Gastrocnemius medialis (tissue), 4 donors: ENCODE measurements at regions not wholly inside any gene's neighbourhood (a gene's known extent, or its start where the extent isn't known, plus 50 kb on each side); places are given as distances from the start of the nearest gene placed in this dataset.

Experiments
- ATAC-seq, 2 donors: fragments of 150-250 bp; one replicate each; pipeline ENCODE4 v1.9.1; 2016
- DNase-seq, 2 donors: peaks; one replicate each; pipeline ENCODE4 v3.0.0-alpha.2; 2019
- H3K27ac ChIP-seq, 4 donors: fragments of 200-600 bp; sonication (generic); 1 replicate in 1 of 4; 2 replicates in 3 of 4; pipeline ENCODE4 v1.5.1; 2016 to 2018; ENCODE audit warnings: mild to moderate bottlenecking in 2 of 4, moderate library complexity in 1 of 4
- H3K27me3 ChIP-seq, 3 donors: fragments of 200-600 bp; sonication (generic) in 2 of 3; 1 replicate in 1 of 3; 2 replicates in 2 of 3; pipeline versions ENCODE4 v1.5.1 to v1.6.0; 2016 to 2019; ENCODE audit warnings: mild to moderate bottlenecking in 1 of 3, moderate library complexity in 1 of 3
- H3K36me3 ChIP-seq, 2 donors: fragments of 200-600 bp; sonication (generic) in 1 of 2; one replicate each; pipeline ENCODE4 v1.5.1; 2017 to 2018
- H3K4me1 ChIP-seq, 2 donors: fragments of 200-600 bp; sonication (generic) in 1 of 2; one replicate each; pipeline ENCODE4 v1.5.1; 2016 to 2017; ENCODE audit warnings: mild to moderate bottlenecking in 2 of 2
- H3K4me3 ChIP-seq, 4 donors: fragments of 200-600 bp; sonication (generic) in 3 of 4; 1 replicate in 1 of 4; 2 replicates in 3 of 4; pipeline ENCODE4 v1.5.1; 2016 to 2019; ENCODE audit warnings: mild to moderate bottlenecking in 2 of 4
- H3K9me3 ChIP-seq, 3 donors: fragments of 200-600 bp; sonication (generic) in 2 of 3; 1 replicate in 1 of 3; 2 replicates in 2 of 3; pipeline ENCODE4 v1.5.1; 2016 to 2019
- POLR2A ChIP-seq, 2 donors: fragments of 450-650 bp; IDR thresholded peaks; one replicate each; pipeline ENCODE4 v1.6.1; 2017; ENCODE audit warnings: antibody characterized with exemption in 2 of 2, mild to moderate bottlenecking in 2 of 2, moderate library complexity in 2 of 2
- in situ Hi-C, 4 donors: fragments of 200-750 bp; cut with MboI; loops; one replicate each; pipeline versions ENCODE4 v1.15.0 to v1.8.0; 2017; ENCODE audit warnings: low sequenced_read_pairs in 4 of 4
- intact Hi-C: fragments of 100-400 bp; cut with DNase I; formaldehyde crosslinking; loops from one replicate; pipeline ENCODE4 v1.15.1; 2023; ENCODE audit warnings: low total_unique reads
- TF ChIP-seq, protein P1 (sequence below), 5 experiments: fragments of 450-650 bp in 3 of 5; fragments of 200-600 bp in 2 of 5; sonication (generic) in 2 of 5; IDR thresholded peaks in 4 of 5; conservative IDR thresholded peaks in 1 of 5; 1 replicate in 4 of 5; 2 replicates in 1 of 5; pipeline ENCODE4 v1.5.1; 2016 to 2019; ENCODE audit warnings: antibody characterized with exemption in 5 of 5, mild to moderate bottlenecking in 3 of 5, moderate library complexity in 3 of 5

DNA sequence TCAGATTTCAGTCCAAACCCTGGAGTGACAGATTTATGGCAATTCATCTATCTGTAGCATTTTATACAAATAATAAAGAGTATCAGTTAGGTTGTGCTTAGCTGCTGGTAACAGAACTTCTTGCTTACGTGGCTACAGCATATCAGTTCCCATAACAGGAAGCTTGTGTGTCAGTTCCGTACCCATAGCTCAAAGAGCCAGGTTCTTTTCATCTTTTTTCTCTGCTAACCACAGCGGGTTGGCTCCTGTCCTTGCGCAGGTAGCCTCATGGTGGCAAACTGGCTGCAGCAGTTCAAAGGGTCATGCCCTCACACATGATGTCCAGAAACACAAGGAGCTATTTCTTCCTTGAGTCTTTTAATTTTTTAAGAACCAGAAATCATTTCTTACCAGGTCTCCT is 1041.8 kb downstream of the GATA3 start:
- Histone ChIP-seq H3K4me3 (no peak overlapping the region), H3K9me3 (no peaks in the 10 kb centered on the region), H3K4me1 (no peaks in the 10 kb centered on the region), H3K27me3 (no peaks in the 10 kb centered on the region), H3K36me3 (no peaks in the 10 kb centered on the region), H3K27ac (no peak overlapping the region)
- in situ Hi-C loops (no loop called here), intact Hi-C loops (no loop called here)
- TF ChIP-seq POLR2A (IDR thresholded peaks at IDR 0.05): no peak
- TF ChIP-seq, protein P1, sequence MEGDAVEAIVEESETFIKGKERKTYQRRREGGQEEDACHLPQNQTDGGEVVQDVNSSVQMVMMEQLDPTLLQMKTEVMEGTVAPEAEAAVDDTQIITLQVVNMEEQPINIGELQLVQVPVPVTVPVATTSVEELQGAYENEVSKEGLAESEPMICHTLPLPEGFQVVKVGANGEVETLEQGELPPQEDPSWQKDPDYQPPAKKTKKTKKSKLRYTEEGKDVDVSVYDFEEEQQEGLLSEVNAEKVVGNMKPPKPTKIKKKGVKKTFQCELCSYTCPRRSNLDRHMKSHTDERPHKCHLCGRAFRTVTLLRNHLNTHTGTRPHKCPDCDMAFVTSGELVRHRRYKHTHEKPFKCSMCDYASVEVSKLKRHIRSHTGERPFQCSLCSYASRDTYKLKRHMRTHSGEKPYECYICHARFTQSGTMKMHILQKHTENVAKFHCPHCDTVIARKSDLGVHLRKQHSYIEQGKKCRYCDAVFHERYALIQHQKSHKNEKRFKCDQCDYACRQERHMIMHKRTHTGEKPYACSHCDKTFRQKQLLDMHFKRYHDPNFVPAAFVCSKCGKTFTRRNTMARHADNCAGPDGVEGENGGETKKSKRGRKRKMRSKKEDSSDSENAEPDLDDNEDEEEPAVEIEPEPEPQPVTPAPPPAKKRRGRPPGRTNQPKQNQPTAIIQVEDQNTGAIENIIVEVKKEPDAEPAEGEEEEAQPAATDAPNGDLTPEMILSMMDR (IDR thresholded peaks at IDR 0.05 in 4 of 5, conservative IDR thresholded peaks at IDR 0.05 in 1 of 5): no peak
- DNase-seq (no peak), ATAC-seq (no peak)

DNA sequence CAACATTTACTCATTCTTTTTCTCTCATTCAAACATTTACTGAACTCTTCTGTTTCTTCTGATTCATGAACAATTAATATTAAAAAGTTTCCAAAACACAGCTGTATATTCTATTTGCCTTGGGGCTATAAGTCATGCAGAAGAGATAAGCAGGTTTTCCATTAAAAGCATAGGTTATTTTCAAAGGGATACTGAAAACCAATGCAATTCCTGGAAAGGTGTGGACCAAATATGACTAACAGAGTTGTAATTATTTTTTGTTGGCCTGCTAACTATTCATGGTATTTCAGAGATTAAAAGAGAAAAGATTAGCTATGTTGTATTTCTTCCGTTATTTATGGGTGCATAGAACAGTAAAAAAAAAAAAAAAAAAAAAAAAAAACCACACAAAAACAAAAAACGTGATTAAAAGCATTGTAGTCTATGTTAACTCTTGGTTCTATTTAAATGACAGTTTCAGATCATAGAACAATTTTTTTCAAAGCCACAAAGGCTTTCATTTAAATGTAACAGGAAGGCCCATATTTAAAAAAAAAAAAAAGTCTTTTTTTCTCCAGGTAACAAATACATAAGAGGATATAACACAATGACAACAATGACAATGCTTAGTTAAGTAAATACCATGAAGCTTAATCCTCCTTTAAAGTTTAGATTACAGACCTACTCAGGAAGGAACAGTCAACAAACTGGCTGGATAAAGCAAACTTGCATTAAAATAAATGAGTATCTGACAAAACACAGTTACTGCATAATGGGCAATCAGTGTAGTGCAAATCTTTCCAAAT is 1042.9 kb downstream of the GATA3 start:
- intact Hi-C loops: no loop called here
- Histone ChIP-seq H3K9me3 (no peaks in the 10 kb centered on the region), H3K36me3 (no peaks in the 10 kb centered on the region), H3K4me1 (no peaks in the 10 kb centered on the region), H3K27me3 (no peaks in the 10 kb centered on the region), H3K4me3 (no peak overlapping the region), H3K27ac (no peak overlapping the region)
- in situ Hi-C loops: no loop called here
- DNase-seq (no peak), ATAC-seq (no peak)
- TF ChIP-seq, protein P1 (IDR thresholded peaks at IDR 0.05 in 4 of 5, conservative IDR thresholded peaks at IDR 0.05 in 1 of 5): no peak
- no peak for TF ChIP-seq POLR2A (IDR thresholded peaks at IDR 0.05)

DNA sequence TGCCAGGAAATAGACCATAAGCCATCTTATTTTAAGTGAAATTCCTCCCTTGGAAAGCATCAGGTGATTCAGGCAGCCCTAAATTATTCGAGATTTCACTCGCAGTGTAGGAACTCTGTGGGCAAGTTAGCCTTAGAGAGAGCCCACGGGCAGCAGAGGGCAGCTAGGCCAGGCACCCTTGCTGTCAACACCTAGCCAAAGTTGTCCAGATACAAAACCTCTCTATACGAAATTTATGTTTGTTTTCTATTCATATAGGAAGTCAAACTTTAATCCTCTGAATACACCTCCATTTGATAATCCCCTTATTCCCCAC is 1043.5 kb downstream of the GATA3 start:
- Histone ChIP-seq H3K9me3 (no peaks in the 10 kb centered on the region), H3K4me1 (no peaks in the 10 kb centered on the region), H3K27me3 (no peaks in the 10 kb centered on the region), H3K27ac (no peak overlapping the region), H3K4me3 (no peak overlapping the region), H3K36me3 (no peaks in the 10 kb centered on the region)
- TF ChIP-seq, protein P1 (IDR thresholded peaks at IDR 0.05 in 4 of 5, conservative IDR thresholded peaks at IDR 0.05 in 1 of 5): no peak
- TF ChIP-seq POLR2A (IDR thresholded peaks at IDR 0.05): no peak
- ATAC-seq: no peak
- intact Hi-C loops: no loop called here
- in situ Hi-C loops: no loop called here
- no peak for DNase-seq

DNA sequence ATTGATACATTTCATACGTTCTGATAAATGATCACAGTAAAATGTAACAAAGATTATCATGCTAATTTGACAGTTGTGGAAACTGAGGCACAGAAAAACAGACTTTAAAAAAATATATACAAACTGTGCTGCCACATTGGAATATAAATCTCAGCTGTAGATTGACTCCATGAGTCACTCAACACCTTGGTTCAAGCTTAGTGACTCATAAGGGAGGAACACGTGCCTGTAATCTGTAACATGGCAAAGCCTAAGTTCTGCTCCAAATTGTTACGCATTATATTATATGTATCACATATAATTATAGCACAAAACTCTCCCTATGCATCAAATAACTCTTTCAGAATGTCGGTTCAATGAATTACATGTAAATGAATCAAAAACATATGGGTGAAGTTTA is 1047.5 kb downstream of the GATA3 start:
- intact Hi-C loops (no loop called here), in situ Hi-C loops (no loop called here)
- Histone ChIP-seq H3K36me3 (no peaks in the 10 kb centered on the region), H3K4me1 (no peaks in the 10 kb centered on the region), H3K9me3 (no peaks in the 10 kb centered on the region), H3K4me3 (no peak overlapping the region), H3K27me3 (no peaks in the 10 kb centered on the region), H3K27ac (no peak overlapping the region)
- DNase-seq: no peak
- TF ChIP-seq, protein P1 (IDR thresholded peaks at IDR 0.05 in 4 of 5, conservative IDR thresholded peaks at IDR 0.05 in 1 of 5): no peak
- TF ChIP-seq POLR2A (IDR thresholded peaks at IDR 0.05): no peak
- no peak for ATAC-seq

DNA sequence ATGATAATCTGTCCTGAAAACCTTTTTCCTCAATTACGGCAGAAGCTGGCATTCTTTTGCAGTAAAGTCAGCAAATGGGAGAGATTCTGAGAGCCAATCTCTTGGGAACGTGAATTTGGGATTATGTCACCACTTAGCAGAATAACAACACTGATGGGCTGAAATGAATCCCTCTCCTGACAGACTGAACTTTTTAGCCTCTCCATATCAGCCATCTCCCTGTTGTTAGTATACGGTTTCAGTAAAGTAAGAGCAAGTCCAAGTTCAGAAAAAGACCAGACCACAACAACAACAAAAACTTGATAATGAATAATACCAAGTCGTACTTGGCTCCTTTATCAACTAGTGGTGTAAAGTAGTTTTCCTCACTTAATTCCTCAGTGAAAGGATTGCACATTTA is 1048.8 kb downstream of the GATA3 start:
- Histone ChIP-seq H3K27me3 (no peaks in the 10 kb centered on the region), H3K9me3 (no peaks in the 10 kb centered on the region), H3K4me3 (no peak overlapping the region), H3K36me3 (no peaks in the 10 kb centered on the region), H3K4me1 (no peaks in the 10 kb centered on the region), H3K27ac (no peak overlapping the region)
- intact Hi-C loops: no loop called here
- TF ChIP-seq, protein P1 (IDR thresholded peaks at IDR 0.05 in 4 of 5, conservative IDR thresholded peaks at IDR 0.05 in 1 of 5): no peak
- no peak for TF ChIP-seq POLR2A (IDR thresholded peaks at IDR 0.05)
- ATAC-seq (no peak), DNase-seq (no peak)
- in situ Hi-C loops: no loop called here
